Chondrocyte (in vitro differentiated cells): ENCODE measurements at regions not wholly inside any gene's neighbourhood (a gene's known extent, or its start where the extent isn't known, plus 50 kb on each side); places are given as distances from the start of the nearest gene placed in this dataset.

ENCODE experiments used
- DNase-seq: peaks from one replicate; pipeline ENCODE4 v3.0.0; 2021; ENCODE audit warnings: mixed read lengths, low spot score
- H3K27ac Mint-ChIP-seq: one replicate; pipeline ENCODE4 v1.8.0; 2021; ENCODE audit warnings: mild to moderate bottlenecking, moderate library complexity, mixed read lengths; ENCODE audit not compliant: unreplicated experiment
- H3K27me3 Mint-ChIP-seq: 2 replicates; pipeline ENCODE4 v1.8.0; 2021; ENCODE audit warnings: low read depth, mixed read lengths
- H3K36me3 Mint-ChIP-seq: 2 replicates; pipeline ENCODE4 v1.8.0; 2021; ENCODE audit warnings: low read depth, mixed read lengths
- H3K4me1 Mint-ChIP-seq: 2 replicates; pipeline ENCODE4 v1.8.0; 2021; ENCODE audit warnings: low read depth, mild to moderate bottlenecking, mixed read lengths
- H3K4me3 Mint-ChIP-seq: one replicate; pipeline ENCODE4 v1.8.0; 2021; ENCODE audit warnings: mild to moderate bottlenecking, moderate library complexity, mixed read lengths; ENCODE audit not compliant: unreplicated experiment
- H3K9me3 Mint-ChIP-seq: 2 replicates; pipeline ENCODE4 v1.8.0; 2021; ENCODE audit warnings: low read depth, mixed read lengths
- TF ChIP-seq, protein P1 (sequence below): fragments of 200-600 bp; sonication (generic); IDR thresholded peaks from 2 replicates; pipeline ENCODE4 v1.5.0; 2021; ENCODE audit warnings: antibody characterized with exemption, mild to moderate bottlenecking, moderate library complexity

DNA sequence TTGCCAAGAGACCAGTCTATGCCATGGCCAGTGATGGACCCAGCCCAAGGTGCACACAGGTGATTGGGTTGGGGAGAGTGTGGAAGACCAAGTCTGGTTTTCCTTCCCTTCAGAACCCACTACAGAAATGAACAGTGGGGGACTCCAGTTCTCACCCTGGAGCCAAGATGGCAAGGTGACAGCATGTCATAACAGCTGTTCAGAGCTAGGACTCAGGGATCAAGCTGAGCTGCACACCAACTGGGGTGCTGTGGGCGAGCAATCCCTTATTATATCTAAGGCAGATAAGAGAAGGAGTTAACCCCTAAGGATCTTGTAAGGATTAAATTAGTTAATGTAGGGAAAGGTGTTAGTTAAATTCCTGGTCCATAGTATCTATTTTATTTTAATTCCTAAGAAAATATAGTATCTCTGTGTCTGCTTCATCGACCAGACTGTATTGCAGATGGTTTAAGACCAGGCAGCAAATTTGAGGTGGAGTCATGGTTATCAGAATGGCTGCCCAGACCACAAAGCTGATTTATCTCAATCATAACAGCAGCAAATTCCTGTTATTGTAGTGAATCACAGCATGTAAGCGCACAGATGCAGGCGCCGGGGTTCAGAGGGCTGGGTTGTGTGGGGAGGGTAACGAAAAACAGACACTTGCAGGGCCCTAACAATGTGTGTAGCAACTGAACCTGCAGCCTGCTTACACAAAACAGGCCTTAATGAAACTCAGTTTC lies 208.7 kb upstream of the ZNF32 start:
- no peak for DNase-seq
- Mint-ChIP-seq H3K4me1 (peaks cover 39% of the 10 kb centered on the region), H3K4me3 (no peak overlapping the region), H3K27me3 (no peaks in the 10 kb centered on the region), H3K9me3 (no peaks in the 10 kb centered on the region), H3K36me3 (no peaks in the 10 kb centered on the region), H3K27ac (peak overlapping the region; percentile 49)
- TF ChIP-seq, protein P1, sequence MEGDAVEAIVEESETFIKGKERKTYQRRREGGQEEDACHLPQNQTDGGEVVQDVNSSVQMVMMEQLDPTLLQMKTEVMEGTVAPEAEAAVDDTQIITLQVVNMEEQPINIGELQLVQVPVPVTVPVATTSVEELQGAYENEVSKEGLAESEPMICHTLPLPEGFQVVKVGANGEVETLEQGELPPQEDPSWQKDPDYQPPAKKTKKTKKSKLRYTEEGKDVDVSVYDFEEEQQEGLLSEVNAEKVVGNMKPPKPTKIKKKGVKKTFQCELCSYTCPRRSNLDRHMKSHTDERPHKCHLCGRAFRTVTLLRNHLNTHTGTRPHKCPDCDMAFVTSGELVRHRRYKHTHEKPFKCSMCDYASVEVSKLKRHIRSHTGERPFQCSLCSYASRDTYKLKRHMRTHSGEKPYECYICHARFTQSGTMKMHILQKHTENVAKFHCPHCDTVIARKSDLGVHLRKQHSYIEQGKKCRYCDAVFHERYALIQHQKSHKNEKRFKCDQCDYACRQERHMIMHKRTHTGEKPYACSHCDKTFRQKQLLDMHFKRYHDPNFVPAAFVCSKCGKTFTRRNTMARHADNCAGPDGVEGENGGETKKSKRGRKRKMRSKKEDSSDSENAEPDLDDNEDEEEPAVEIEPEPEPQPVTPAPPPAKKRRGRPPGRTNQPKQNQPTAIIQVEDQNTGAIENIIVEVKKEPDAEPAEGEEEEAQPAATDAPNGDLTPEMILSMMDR, result no peak

DNA sequence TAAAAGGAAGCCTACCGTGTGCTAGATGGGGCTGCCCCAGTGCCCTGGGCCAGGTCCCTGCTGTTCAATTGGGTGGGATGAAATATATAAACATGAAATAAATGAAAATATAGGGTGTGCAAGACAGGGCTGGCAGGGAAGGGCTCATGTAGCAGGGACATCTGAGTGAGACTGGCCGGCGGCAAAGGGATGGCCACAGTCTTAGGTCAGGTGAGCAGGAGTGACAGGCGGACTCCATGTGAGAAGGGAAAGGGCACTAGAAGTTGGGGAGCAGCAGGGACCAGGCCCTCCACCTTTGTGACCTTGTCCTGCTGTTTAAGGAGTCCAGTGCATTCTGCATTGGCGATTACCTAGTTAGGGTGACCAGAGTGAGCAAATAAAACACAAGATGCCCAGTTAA lies 207.6 kb upstream of the ZNF32 start:
- no peaks in the 10 kb centered on the region for H3K36me3 Mint-ChIP-seq
- no peak overlapping the region for H3K4me3 Mint-ChIP-seq
- H3K27me3 Mint-ChIP-seq, result no peaks in the 10 kb centered on the region
- H3K4me1 Mint-ChIP-seq, result peaks cover 33% of the 10 kb centered on the region
- H3K27ac Mint-ChIP-seq, result no peak overlapping the region
- DNase-seq, result no peak
- H3K9me3 Mint-ChIP-seq, result no peaks in the 10 kb centered on the region
- TF ChIP-seq, protein P1, result no peak

DNA sequence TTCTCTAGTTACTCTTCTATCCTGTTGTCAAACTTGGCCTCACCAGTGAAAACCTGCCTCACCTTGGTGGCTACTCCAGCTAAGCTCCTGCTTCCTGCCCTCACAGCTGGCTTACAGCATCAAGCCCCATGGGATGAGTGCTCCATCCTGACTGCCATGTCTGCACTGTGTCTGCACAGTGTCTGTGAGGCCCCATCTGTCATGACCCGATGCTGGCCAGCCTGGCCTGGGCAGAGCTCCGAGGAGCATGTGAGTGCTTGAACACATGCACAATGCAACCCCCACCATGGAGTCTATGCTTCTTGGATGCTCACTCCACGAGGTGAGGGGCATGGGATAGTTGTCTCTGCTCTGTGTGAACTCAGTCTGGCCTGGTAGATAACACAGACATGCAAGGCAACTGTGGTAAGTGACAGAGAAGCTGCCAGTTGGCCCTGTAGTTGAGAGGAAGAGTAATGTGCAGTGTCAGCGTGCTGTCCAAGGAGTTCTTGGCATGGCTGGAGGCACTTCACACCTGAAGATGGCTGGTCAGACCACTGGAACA lies 207.1 kb upstream of the ZNF32 start:
- TF ChIP-seq, protein P1, result no peak
- Mint-ChIP-seq H3K9me3 (no peaks in the 10 kb centered on the region), H3K4me1 (peaks cover 33% of the 10 kb centered on the region), H3K27me3 (no peaks in the 10 kb centered on the region), H3K27ac (no peak overlapping the region), H3K36me3 (no peaks in the 10 kb centered on the region), H3K4me3 (no peak overlapping the region)
- no peak for DNase-seq

DNA sequence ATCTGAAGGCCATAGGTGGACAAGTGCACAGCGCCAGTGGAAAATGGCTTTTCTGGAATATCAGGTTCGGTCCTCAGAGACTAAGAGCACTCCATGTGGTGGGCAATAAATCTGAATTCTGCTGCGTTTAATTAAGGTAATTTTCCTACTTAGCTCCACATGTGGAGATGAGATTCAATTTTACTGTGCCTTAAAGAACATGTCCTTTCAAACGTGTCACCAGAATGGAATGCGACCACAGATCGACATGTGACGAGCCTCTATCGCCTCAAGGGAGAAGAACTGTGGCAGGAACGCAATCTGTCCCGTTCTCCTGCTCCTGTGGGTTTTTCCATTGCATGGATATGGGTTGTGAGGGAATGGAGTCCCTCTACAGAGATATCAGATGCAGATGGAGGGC lies 205.3 kb upstream of the ZNF32 start:
- no peak overlapping the region for H3K4me3 Mint-ChIP-seq
- no peak for DNase-seq
- H3K27ac Mint-ChIP-seq, result peak overlapping the region; percentile 62

DNA sequence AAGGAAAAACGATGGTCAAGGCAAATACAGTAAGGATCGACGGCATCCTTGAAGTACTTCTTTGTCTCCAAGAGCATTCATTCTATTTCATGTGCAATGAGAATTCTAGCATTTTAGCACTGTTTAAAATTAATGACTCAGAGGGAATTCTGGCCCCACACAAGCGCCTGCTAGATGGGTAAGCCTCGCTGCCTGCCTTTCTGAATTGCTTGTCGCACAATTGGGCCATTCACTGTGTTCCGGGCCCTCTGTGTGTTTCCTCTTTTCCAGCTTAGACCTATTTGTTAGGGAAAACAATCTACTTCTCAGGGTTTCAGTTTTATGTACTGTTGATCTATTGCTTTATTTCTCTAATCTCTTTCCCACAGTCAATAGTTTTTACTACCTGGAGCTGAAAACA lies 204.7 kb upstream of the ZNF32 start:
- no peaks in the 10 kb centered on the region for H3K36me3 Mint-ChIP-seq
- peaks cover 33% of the 10 kb centered on the region for H3K4me1 Mint-ChIP-seq
- DNase-seq, result no peak
- TF ChIP-seq, protein P1, result no peak
- no peaks in the 10 kb centered on the region for H3K27me3 Mint-ChIP-seq
- H3K27ac Mint-ChIP-seq, result no peak overlapping the region
- H3K4me3 Mint-ChIP-seq, result no peak overlapping the region
- no peaks in the 10 kb centered on the region for H3K9me3 Mint-ChIP-seq

More for the DNA sequence above, 205.3 kb upstream of the ZNF32 start:
- H3K4me1 Mint-ChIP-seq, result peaks cover 33% of the 10 kb centered on the region
- H3K9me3 Mint-ChIP-seq, result no peaks in the 10 kb centered on the region
- no peaks in the 10 kb centered on the region for H3K36me3 Mint-ChIP-seq
- TF ChIP-seq, protein P1, result no peak
- H3K27me3 Mint-ChIP-seq, result no peaks in the 10 kb centered on the region
